ENCODE measurements at regions not wholly inside any gene's neighbourhood (a gene's known extent, or its start where the extent isn't known, plus 50 kb on each side); places are given as distances from the start of the nearest gene placed in this dataset.

- Histone ChIP-seq H3K36me3 (no peaks in the 10 kb centered on the region), H3K4me3 (no peak overlapping the region), H3K27me3 (no peaks in the 10 kb centered on the region), H3K27ac (no peak overlapping the region), H3K9me3 (peaks cover 0 to 11% (median 0%) of the 10 kb centered on the region in 11 donors), H3K4me1 (peaks cover 0 to 21% (median 8%) of the 10 kb centered on the region in 9 donors)
- TF ChIP-seq CTCF (IDR thresholded peaks at IDR 0.05), result no peak
- ATAC-seq (no peak), DNase-seq (no peak)
- intact Hi-C loops (cut with DNase I), result loop anchor here in 5 of 10 donors (5.0 to 10.0 kb wide), 8 partner anchors 94 to 376 kb away; partner anchors contain the start of gene SORBS2 (in 1 of the 5)
- WGBS, 2 donors, result 78 to 91% methylated on average over 2 of the region's 2 CpGs
Measured at GRCh38 chr4:186018784-186019183, 50.2 kb upstream of the TLR3 start.
